NCI-H128 (cell line): ENCODE measurements at regions not wholly inside any gene's neighbourhood (a gene's known extent, or its start where the extent isn't known, plus 50 kb on each side); places are given as distances from the start of the nearest gene placed in this dataset.
"Not testable (repeated sequence)": the region's sequence is repeated elsewhere in the genome, so short reads cannot be mapped to it uniquely, and the experiment has no call there.

ENCODE experiments used
- DNase-seq: peaks from one replicate; lab custom pipeline; 2025; ENCODE audit not compliant: unreplicated experiment; lab: John Stamatoyannopoulos, UW

GRCh38 chr5:153212471-153212870 is 278.0 kb upstream of the GRIA1 start:
- DNase-seq: no peak

- no peak for DNase-seq
These were observed 267.5 kb upstream of the GRIA1 start for GRCh38 chr5:153222936-153223335.

GRCh38 chr5:153223376-153223775 is 267.1 kb upstream of the GRIA1 start:
- DNase-seq: no peak

DNA sequence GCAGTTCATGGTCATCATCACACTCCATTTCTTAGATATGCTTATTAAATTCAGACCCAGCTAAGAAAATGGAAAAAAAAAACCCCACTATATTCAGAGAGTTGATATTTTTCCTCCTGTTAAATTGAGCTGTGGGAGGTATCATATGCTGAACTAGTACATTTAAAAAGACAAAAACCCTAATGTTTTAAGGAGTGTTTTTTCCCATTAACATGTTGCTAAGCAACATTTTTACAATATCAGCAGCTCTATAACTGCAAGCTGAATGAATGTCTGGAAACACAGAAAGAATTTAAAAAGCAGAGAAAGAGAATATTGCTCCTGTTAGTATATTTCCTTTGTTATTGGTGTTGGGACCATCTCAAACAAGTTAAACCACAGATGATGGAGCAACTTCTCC is 265.8 kb upstream of the GRIA1 start:
- DNase-seq: no peak

GRCh38 chr5:153233933-153234332 is 256.5 kb upstream of the GRIA1 start:
- no peak for DNase-seq

DNA sequence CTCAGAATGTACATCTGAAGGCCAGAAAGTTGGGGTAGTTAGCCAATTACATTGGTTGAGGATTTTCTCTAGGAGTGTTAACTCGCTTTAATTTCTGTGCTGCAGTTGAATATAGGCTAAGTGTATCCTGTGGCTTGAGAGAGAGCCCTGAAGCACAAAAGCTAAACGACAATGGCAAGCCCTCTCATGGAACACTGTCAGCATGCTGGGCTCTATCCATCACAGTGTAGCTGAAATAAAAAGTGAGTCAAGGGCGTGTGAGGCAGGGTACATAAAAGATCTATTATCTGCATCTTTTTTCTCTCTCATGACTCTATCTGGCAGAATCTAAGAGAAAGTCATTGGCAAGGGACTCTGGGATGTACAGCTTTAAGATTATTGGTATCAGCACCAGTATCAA is 254.2 kb upstream of the GRIA1 start:
- no peak for DNase-seq

DNA sequence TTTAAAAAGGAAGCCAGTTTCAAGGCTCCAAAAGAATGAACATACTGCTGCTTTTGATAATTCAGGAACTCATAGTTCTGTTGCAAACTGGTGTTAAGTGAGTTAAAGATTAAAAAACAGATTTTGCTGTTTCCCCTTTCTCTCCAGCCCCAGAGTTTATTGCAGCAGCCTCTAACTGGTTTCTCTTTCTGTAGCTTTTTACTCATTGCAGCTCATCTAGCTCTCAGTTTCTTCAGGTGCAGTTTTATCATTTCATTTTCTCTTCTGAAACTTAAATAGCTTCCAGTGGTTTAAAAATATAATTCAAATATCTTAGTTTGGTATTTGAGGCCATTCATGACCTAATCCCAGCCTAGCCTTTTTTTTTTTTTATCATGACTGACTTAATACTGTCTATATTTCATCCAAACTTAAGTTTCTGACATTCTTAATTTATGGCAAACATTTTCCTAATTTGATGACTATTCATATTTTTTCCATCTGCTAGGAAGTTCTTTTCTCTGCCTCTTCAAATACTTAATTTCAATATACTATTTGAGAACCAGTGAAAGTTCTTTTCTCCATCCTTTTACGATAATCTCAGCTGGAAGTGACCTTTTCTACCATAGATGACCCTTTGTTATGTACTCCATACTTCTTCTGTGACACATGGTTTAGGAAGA is 252.7 kb upstream of the GRIA1 start:
- no peak for DNase-seq

GRCh38 chr5:153257381-153257780 is 233.1 kb upstream of the GRIA1 start:
- DNase-seq: no peak

GRCh38 chr5:153258469-153258868 is 232.0 kb upstream of the GRIA1 start:
- DNase-seq: no peak

GRCh38 chr5:153267506-153267905 is 223.0 kb upstream of the GRIA1 start:
- no peak for DNase-seq

DNA sequence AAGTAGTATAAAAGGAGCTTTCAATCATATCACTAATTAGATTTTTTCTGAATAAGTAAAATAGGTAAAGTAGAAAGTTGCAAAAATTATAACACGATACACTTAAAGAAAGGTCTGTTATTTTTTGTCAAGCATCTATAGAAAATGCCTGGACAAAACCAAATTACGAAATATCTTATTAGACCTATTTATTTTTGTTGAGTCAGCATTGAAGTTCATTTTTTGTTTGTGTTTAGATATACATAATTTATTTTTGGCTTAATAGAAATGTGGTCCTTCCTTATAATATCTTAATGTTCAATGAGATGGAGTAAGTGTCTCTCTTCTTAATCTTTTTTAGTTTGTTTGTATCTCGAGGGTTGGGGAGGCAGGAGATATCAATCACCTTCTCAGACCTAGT is 214.8 kb upstream of the GRIA1 start:
- no peak for DNase-seq

DNA sequence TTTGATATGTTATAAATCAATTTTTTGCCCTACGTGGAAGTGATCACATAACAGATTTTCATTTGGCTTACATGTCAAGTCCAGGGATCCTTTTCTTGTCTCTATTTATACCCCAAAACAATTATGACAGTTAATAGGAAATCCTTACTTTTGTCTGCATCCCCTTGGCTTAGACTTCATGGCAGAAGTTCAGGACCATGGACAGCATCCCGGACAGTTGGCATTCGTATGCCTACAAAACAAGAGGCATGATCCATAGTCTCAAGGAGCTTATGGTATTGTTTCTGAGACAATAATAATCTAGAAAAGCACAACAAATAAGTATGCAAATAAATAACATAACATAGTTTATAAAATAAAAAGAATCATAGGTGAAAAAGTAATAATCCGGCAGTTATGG is 214.3 kb upstream of the GRIA1 start:
- DNase-seq: no peak

DNA sequence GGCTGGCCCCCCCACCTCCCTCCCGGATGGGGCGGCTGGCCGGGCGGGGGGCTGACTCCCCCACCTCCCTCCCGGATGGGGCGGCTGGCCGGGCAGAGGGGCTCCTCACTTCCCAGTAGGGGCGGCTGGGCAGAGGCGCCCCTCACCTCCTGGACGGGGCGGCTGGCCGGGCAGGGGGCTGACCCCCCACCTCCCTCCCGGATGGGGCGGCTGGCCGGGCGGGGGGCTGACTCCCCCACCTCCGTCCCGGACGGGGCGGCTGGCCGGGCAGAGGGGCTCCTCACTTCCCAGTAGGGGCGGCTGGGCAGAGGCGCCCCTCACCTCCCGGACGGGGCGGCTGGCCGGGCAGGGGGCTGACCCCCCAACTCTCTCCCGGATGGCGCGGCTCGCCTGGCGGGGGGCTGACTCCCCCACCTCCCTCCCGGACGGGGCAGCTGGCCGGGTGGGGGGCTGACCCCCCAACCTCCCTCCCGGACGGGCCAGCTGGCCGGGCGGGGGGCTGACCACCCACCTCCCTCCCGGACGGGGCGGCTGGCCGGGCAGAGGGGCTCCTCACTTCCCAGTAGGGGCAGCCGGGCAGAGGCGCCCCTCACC is 194.1 kb upstream of the GRIA1 start:
- DNase-seq: not testable (repeated sequence)

GRCh38 chr5:153299891-153300290 is 190.6 kb upstream of the GRIA1 start:
- no peak for DNase-seq

GRCh38 chr5:153308282-153308681 is 182.2 kb upstream of the GRIA1 start:
- no peak for DNase-seq

DNA sequence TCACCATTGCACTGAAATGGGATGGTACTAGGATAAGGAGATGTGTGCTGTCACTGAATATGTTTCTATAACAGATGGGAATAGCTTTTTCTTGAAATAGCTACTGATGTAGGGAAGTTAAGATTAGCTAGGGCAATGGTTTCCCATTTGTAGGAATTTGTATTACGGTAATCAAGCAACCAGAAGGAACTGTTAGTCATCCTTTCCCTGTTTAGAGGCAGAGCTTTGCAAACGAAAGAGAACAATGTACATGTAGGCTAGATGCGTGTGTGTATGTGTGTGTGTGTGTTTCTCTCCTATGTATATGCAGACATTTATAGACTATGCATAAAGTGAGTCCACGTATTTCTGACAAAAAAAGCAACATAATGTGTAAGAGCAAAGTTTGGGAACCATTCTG is 171.9 kb upstream of the GRIA1 start:
- no peak for DNase-seq

DNA sequence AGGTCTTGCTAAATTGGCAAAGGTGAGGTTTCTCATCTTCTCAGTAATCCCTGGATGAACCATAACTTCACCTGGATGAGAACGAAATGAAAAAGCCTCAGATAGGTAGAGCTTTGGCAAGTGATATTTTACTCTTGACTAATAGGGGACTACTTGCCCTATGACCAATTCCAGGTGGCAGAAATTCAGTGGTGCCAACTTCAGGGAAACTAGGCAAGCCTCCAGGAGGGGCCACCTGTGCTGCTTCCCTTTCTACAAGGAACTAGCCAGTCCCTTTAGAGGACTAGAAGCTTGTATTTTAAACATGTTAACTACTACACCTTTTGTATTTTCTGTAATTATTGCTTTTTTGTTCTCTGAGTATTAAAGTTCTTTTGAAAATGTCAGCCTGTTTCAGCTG is 169.0 kb upstream of the GRIA1 start:
- no peak for DNase-seq

DNA sequence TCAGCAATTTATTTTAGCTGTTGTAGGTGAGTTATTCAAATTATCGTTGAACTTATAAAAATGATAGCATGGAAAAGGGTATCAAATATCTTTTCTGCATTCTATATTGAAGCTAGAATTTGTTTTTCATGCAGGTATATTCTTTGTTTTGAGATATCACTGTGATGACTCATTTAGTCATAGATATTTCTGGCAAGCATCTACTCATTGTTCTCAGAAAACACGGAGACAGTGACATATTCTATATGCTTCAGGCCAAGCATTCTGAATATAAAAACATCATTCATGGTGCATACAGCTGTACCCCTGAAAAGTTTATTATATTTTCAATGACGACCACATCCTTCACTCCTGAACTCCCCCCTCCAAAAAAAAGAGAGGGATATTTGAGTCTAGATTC is 150.3 kb upstream of the GRIA1 start:
- no peak for DNase-seq

DNA sequence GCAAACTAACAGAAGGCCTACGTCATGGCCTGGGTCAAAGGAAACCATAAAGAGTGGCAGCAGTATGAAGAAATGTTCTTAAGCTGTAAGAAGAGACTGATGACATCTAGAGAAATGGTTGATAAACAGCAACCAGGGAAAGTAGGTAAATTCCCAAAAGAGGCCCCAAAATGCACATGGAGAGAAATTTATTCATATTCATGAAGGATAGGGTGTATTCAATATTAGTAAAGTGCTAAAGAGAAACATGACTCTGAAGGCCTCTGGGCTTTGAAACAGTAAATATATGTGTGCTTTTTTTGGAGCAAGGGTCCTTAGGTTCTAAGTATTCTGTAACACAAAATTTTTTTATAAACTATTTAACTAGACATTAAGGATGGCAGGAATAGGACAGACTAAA is 149.7 kb upstream of the GRIA1 start:
- DNase-seq: no peak

DNA sequence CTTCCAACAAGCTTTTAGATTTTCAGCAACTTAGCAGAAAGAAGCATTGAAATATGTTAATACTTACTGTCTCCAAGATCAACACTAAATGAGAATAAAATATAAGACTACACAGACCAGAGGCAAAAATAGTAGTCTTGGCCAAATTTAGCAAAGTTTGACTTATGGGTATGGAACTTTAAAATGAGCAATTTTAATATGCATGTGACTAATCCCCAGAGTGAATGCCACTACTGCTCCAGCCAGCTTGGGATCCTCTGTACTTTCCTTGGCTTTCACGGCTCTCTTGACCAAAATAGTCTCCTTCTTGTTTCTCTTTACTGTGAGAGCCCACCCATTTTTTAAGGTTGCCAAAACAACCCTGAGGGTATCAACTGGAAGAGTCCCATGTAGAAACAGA is 148.0 kb upstream of the GRIA1 start:
- DNase-seq: no peak

GRCh38 chr5:153347611-153348010 is 142.9 kb upstream of the GRIA1 start:
- no peak for DNase-seq

- DNase-seq: no peak
These were observed 140.1 kb upstream of the GRIA1 start for GRCh38 chr5:153350175-153350883.
